Lower leg skin (tissue), 4 donors: ENCODE measurements at regions not wholly inside any gene's neighbourhood (a gene's known extent, or its start where the extent isn't known, plus 50 kb on each side); places are given as distances from the start of the nearest gene placed in this dataset.

ENCODE experiments used
- DNase-seq, 2 donors: peaks; one replicate each; pipeline ENCODE4 v3.0.0-alpha.2; 2019; ENCODE audit warnings: low spot score in 2 of 2
- H3K4me3 ChIP-seq: fragments of 200-600 bp; sonication (generic); 2 replicates; pipeline ENCODE4 v1.5.1; 2017; ENCODE audit warnings: mild to moderate bottlenecking, low read depth; ENCODE audit not compliant: poor library complexity, severe bottlenecking
- POLR2A ChIP-seq, 2 donors: fragments of 450-650 bp; IDR thresholded peaks; one replicate each; pipeline ENCODE4 v1.6.1; 2016 to 2017; ENCODE audit warnings: antibody characterized with exemption in 2 of 2, mild to moderate bottlenecking in 1 of 2, moderate library complexity in 1 of 2
- WGBS, 2 donors: methylation state at CpG; one replicate each; pipeline ENCODE4 v1.1.5; 2018; 5-methylcytosine and 5-hydroxymethylcytosine counted together
- intact Hi-C: fragments of 100-400 bp; cut with DNase I; formaldehyde crosslinking; loops from one replicate; pipeline ENCODE4 v1.15.0; 2023; ENCODE audit warnings: low total_unique reads
- TF ChIP-seq, protein P1 (sequence below), 3 donors: fragments of 450-650 bp; IDR thresholded peaks; one replicate each; pipeline ENCODE4 v1.5.1; 2016; ENCODE audit warnings: antibody characterized with exemption in 3 of 3, mild to moderate bottlenecking in 3 of 3, moderate library complexity in 2 of 3

DNA sequence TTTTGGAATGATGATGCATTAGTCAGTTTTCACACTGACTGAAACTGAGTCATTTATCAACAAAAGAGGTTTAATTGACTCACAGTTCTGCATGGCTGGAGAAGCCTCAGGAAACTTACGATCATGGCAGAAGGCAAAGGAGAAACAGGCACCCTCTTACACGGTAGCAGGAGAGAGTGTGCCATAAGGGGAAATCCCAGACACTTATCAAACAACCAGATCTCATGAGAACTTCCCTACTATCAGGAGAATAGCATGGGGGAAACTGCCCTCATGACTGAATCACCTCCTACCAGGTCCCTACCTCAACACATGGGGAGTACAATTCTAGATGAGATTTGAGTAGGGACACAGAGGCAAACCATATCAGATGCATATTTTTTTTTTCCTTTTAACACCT is 504.5 kb upstream of the VRK2 start:
- TF ChIP-seq, protein P1, sequence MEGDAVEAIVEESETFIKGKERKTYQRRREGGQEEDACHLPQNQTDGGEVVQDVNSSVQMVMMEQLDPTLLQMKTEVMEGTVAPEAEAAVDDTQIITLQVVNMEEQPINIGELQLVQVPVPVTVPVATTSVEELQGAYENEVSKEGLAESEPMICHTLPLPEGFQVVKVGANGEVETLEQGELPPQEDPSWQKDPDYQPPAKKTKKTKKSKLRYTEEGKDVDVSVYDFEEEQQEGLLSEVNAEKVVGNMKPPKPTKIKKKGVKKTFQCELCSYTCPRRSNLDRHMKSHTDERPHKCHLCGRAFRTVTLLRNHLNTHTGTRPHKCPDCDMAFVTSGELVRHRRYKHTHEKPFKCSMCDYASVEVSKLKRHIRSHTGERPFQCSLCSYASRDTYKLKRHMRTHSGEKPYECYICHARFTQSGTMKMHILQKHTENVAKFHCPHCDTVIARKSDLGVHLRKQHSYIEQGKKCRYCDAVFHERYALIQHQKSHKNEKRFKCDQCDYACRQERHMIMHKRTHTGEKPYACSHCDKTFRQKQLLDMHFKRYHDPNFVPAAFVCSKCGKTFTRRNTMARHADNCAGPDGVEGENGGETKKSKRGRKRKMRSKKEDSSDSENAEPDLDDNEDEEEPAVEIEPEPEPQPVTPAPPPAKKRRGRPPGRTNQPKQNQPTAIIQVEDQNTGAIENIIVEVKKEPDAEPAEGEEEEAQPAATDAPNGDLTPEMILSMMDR (IDR thresholded peaks at IDR 0.05), result no peak
- TF ChIP-seq POLR2A (IDR thresholded peaks at IDR 0.05), result no peak
- H3K4me3 ChIP-seq, result no peak overlapping the region
- DNase-seq, result no peak
- 51 to 58% methylated on average over 2 of the region's 2 CpGs for WGBS, 2 donors
- intact Hi-C loops, result no loop called here

- DNase-seq, result no peak
- 72 to 82% methylated on average over 5 of the region's 5 CpGs for WGBS, 2 donors
- H3K4me3 ChIP-seq, result no peak overlapping the region
- TF ChIP-seq, protein P1 (IDR thresholded peaks at IDR 0.05), result no peak
- TF ChIP-seq POLR2A (IDR thresholded peaks at IDR 0.05), result no peak
- intact Hi-C loops, result no loop called here
These were observed 503.4 kb upstream of the VRK2 start for GRCh38 chr2:57543211-57543610.

- no peak for DNase-seq
- TF ChIP-seq POLR2A (IDR thresholded peaks at IDR 0.05), result no peak
- TF ChIP-seq, protein P1 (IDR thresholded peaks at IDR 0.05), result no peak
- intact Hi-C loops, result no loop called here
- H3K4me3 ChIP-seq, result no peak overlapping the region
These were observed 502.0 kb upstream of the VRK2 start for GRCh38 chr2:57544624-57545023.

- no peak overlapping the region for H3K4me3 ChIP-seq
- TF ChIP-seq, protein P1 (IDR thresholded peaks at IDR 0.05), result no peak
- no peak for TF ChIP-seq POLR2A (IDR thresholded peaks at IDR 0.05)
- intact Hi-C loops, result no loop called here
- DNase-seq, result no peak
These were observed 500.1 kb upstream of the VRK2 start for GRCh38 chr2:57546478-57546877.

GRCh38 chr2:57549642-57550102 is 496.9 kb upstream of the VRK2 start:
- 44 to 46% methylated on average over 5 of the region's 5 CpGs for WGBS, 2 donors
- intact Hi-C loops, result no loop called here
- DNase-seq, result no peak
- H3K4me3 ChIP-seq, result no peak overlapping the region
- TF ChIP-seq, protein P1 (IDR thresholded peaks at IDR 0.05), result no peak
- TF ChIP-seq POLR2A (IDR thresholded peaks at IDR 0.05), result no peak

DNA sequence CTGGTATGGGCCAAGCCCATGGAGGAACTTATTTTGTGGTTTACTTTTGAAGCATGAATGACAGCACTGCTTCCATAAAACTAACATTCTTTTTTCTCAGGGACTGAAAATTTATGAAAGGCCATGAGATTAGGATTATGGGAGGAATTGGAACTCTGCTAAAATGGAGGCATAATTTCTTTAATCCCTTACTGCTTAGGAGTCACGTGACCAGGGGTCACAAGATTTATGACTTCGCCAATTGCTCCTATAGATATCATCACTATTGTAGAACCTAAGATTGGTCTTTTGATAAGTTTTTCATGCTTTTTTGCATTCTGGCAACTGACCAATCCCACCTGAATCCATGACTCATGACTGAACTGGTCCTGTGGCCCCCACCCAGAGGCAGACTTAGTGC is 495.7 kb upstream of the VRK2 start:
- no peak overlapping the region for H3K4me3 ChIP-seq
- intact Hi-C loops, result no loop called here
- 63 to 96% methylated on average over 2 of the region's 2 CpGs for WGBS, 2 donors
- TF ChIP-seq, protein P1 (IDR thresholded peaks at IDR 0.05), result no peak
- TF ChIP-seq POLR2A (IDR thresholded peaks at IDR 0.05), result no peak
- no peak for DNase-seq
